ENCODE measurements at regions not wholly inside any gene's neighbourhood (a gene's known extent, or its start where the extent isn't known, plus 50 kb on each side); places are given as distances from the start of the nearest gene placed in this dataset.

DNA sequence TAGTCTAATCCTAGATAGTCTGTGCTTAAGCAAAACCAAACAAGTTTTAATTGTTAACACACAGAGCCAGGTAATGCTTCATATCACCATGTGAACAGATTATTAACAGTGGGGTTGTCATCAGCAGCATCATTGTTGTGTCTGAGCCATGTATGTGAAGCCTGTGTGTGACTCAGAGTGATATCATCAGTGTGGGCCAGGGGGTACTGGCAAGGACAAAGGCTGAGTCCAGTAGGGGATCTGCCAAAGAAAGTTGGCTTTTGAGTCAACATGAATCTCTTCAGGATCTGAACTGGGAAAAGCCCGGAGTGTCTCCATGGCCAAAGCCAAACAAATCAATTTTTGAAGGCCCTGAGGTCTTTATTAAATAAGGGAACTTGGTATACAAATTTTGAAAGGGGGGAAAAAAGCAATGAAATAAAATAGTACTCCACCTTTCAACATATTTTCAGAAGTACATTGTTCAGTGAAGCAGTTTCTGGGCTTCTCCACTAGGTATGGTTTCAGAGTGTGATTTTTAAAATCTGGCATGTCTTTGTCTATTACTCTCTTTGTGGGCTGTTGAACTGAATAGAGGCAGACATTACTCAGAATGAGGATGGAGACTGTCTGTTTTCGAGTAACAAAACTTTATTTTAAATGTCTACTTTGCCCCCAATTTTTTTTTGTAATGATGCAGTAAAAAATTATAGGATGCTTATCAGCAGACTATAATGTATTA is 444.2 kb upstream of the JAG1 start:
- CTCF ChIA-PET, result no interaction called here
- Mint-ChIP-seq H3K27me3 (no peaks in the 10 kb centered on the region), H3K4me1 (no peaks in the 10 kb centered on the region), H3K9me3 (no peaks in the 10 kb centered on the region), H3K4me3 (no peak overlapping the region), H3K36me3 (ENCODE audit: low read depth) (no peaks in the 10 kb centered on the region), H3K27ac (no peak overlapping the region)
- POLR2A ChIA-PET, result no interaction called here
- no peak for DNase-seq

DNA sequence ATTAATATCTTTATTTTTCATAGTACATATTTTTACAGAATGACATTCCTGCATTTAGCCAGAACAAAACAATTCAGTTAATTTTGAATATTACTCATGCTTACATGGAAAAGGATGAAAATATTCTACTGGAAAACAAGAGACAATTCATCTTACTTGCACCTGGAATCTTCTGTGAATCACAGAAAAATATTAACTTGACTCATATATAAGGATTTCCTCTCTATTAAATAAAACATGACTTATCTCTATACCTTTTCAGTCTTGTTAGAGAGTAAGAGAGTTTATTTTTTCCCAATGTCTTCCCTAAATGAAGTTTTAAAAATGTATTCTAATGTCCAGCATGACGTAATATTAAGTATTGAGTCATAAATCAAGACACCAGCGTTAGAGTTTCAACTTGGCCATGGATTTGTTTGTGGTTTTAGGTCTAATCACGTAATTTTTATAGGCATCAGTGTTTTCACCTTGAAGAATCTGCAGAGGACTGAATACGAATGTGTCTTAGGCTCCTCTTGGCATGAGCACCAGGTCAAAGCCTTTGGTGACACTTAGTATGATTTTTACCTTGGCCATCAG is 445.1 kb upstream of the JAG1 start:
- POLR2A ChIA-PET, result no interaction called here
- no peak overlapping the region for H3K27ac Mint-ChIP-seq
- no peaks in the 10 kb centered on the region for H3K4me1 Mint-ChIP-seq
- no peaks in the 10 kb centered on the region for H3K27me3 Mint-ChIP-seq
- CTCF ChIA-PET, result no interaction called here
- DNase-seq, result no peak
- no peaks in the 10 kb centered on the region for H3K36me3 Mint-ChIP-seq (ENCODE audit: low read depth)
- no peak overlapping the region for H3K4me3 Mint-ChIP-seq
- no peaks in the 10 kb centered on the region for H3K9me3 Mint-ChIP-seq

- Mint-ChIP-seq H3K27ac (no peak overlapping the region), H3K27me3 (no peaks in the 10 kb centered on the region), H3K4me3 (no peak overlapping the region), H3K9me3 (no peaks in the 10 kb centered on the region), H3K4me1 (no peaks in the 10 kb centered on the region), H3K36me3 (ENCODE audit: low read depth) (no peaks in the 10 kb centered on the region)
- ChIA-PET POLR2A (no interaction called here), CTCF (no interaction called here)
- no peak for DNase-seq
Observed at GRCh38 chr20:11119573-11119972, 445.8 kb upstream of the JAG1 start.

GRCh38 chr20:11120431-11120830 is 446.6 kb upstream of the JAG1 start:
- no peaks in the 10 kb centered on the region for H3K27me3 Mint-ChIP-seq
- DNase-seq, result no peak
- CTCF ChIA-PET, result no interaction called here
- no peak overlapping the region for H3K4me3 Mint-ChIP-seq
- H3K4me1 Mint-ChIP-seq, result no peaks in the 10 kb centered on the region
- no peaks in the 10 kb centered on the region for H3K9me3 Mint-ChIP-seq
- POLR2A ChIA-PET, result no interaction called here
- no peak overlapping the region for H3K27ac Mint-ChIP-seq
- no peaks in the 10 kb centered on the region for H3K36me3 Mint-ChIP-seq (ENCODE audit: low read depth)

GRCh38 chr20:11124849-11125505 is 451.2 kb upstream of the JAG1 start:
- ChIA-PET CTCF (no interaction called here), POLR2A (no interaction called here)
- H3K4me3 Mint-ChIP-seq, result no peak overlapping the region
- H3K9me3 Mint-ChIP-seq, result peaks cover 8% of the 10 kb centered on the region
- no peak overlapping the region for H3K27ac Mint-ChIP-seq
- H3K4me1 Mint-ChIP-seq, result no peaks in the 10 kb centered on the region
- no peak for DNase-seq
- H3K36me3 Mint-ChIP-seq (ENCODE audit: low read depth), result no peaks in the 10 kb centered on the region
- H3K27me3 Mint-ChIP-seq, result no peaks in the 10 kb centered on the region

DNA sequence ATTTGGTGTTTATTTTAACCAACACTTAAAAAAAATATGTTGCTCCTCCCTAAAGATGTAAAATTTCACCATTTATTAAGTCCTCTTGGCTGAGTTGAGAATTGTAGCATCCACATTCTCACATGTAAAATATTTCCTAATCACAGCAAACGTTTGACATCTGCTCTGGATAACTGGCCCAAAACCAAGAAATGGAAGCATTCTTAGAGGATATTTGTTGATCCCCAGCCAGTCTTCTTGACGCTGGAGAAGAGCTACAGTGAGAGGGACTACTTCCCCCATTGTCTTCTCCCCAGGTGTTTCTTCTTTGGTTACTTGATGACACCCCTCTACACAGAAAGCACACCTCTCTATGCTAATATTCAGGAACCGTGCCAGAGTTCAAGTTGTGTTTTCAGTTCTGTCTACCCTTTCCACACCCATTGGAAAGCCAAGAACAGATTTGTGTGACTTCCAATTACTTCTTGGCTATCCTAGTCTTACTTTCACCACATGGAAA is 454.5 kb upstream of the JAG1 start:
- POLR2A ChIA-PET, result no interaction called here
- Mint-ChIP-seq H3K27ac (no peak overlapping the region), H3K36me3 (ENCODE audit: low read depth) (no peaks in the 10 kb centered on the region), H3K4me1 (no peaks in the 10 kb centered on the region), H3K27me3 (no peaks in the 10 kb centered on the region), H3K9me3 (peaks cover 8% of the 10 kb centered on the region), H3K4me3 (no peak overlapping the region)
- CTCF ChIA-PET, result no interaction called here
- DNase-seq, result no peak

DNA sequence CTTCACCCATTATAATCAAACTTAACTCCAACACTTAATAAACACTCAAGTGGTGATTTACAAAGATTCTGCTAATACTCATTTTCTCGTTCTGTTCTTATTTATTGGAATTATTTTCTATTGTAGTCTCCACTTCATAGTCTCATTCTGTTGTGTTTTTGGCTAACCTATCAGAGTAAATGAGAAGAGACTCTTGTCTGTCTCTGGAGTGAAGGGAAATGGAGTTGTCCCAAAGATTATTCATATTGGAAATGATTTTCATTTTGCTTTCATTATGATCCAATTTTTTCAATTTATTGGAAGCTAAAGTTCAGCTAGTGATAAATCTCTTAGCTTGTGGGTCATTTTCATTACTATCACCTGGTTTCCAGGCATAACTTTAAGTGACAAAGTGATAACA is 454.9 kb upstream of the JAG1 start:
- no peak overlapping the region for H3K4me3 Mint-ChIP-seq
- no peak for DNase-seq
- no peaks in the 10 kb centered on the region for H3K4me1 Mint-ChIP-seq
- H3K9me3 Mint-ChIP-seq, result peaks cover 8% of the 10 kb centered on the region
- H3K27ac Mint-ChIP-seq, result no peak overlapping the region
- H3K36me3 Mint-ChIP-seq (ENCODE audit: low read depth), result no peaks in the 10 kb centered on the region
- POLR2A ChIA-PET, result no interaction called here
- CTCF ChIA-PET, result no interaction called here
- H3K27me3 Mint-ChIP-seq, result no peaks in the 10 kb centered on the region

DNA sequence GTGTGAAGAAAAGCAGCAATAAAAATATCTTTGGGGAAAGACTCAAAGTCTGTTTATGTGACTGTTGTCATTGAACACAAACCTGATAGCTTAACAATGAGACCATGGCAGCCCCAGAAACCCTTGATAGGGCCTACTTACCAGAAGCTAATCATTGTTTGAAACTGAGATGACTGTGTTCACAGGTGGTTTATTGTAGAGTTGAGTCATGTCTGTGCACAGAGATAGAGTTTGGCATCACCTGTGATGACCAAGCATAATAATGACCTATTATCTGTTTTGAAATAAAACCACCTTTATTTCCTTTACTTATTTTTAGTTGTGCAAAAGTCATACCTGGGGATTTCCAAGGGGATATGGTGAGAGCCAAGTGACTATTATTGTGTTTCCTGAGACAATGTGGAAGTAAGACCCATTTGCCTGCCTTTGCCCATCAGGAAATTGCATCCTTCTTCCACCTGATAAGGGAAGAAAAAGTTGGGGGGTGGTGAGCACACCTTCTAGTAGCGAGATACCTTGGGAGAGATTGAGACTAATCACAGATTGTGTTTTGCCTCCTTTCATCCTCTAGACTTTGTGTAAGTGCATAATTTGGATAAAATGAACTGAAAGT is 456.9 kb upstream of the JAG1 start:
- ChIA-PET CTCF (no interaction called here), POLR2A (no interaction called here)
- H3K4me3 Mint-ChIP-seq, result no peak overlapping the region
- H3K36me3 Mint-ChIP-seq (ENCODE audit: low read depth), result no peaks in the 10 kb centered on the region
- H3K27ac Mint-ChIP-seq, result no peak overlapping the region
- H3K9me3 Mint-ChIP-seq, result peaks cover 8% of the 10 kb centered on the region
- DNase-seq, result no peak
- H3K4me1 Mint-ChIP-seq, result no peaks in the 10 kb centered on the region
- H3K27me3 Mint-ChIP-seq, result no peaks in the 10 kb centered on the region

GRCh38 chr20:11132819-11133415 is 459.1 kb upstream of the JAG1 start:
- ChIA-PET POLR2A (no interaction called here), CTCF (no interaction called here)
- peaks cover 4% of the 10 kb centered on the region for H3K9me3 Mint-ChIP-seq
- H3K4me1 Mint-ChIP-seq, result no peaks in the 10 kb centered on the region
- no peaks in the 10 kb centered on the region for H3K27me3 Mint-ChIP-seq
- no peak for DNase-seq
- no peak overlapping the region for H3K4me3 Mint-ChIP-seq
- H3K36me3 Mint-ChIP-seq (ENCODE audit: low read depth), result no peaks in the 10 kb centered on the region
- H3K27ac Mint-ChIP-seq, result no peak overlapping the region

DNA sequence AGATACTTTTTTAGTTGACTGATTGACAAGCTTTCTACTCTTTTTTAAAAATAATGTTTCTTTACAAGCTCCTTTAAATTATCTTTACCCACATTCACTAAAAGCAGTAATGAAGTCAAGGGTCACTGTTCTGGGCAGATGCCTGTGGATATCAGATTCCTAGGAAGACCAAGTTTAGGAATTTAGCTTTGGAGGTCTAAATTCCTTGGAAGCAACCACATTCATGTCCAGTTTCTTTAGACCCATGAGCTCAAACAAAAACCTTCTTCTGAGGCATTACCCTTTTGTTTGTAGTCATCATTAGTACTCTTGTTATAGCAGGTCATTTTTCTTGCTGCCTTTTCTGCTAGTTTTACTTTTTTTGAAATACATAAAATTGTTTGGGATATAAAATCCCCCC is 462.9 kb upstream of the JAG1 start:
- no peaks in the 10 kb centered on the region for H3K4me1 Mint-ChIP-seq
- H3K27ac Mint-ChIP-seq, result no peak overlapping the region
- CTCF ChIA-PET, result no interaction called here
- no peaks in the 10 kb centered on the region for H3K36me3 Mint-ChIP-seq (ENCODE audit: low read depth)
- no peak for DNase-seq
- H3K4me3 Mint-ChIP-seq, result no peak overlapping the region
- H3K9me3 Mint-ChIP-seq, result peaks cover 2% of the 10 kb centered on the region
- H3K27me3 Mint-ChIP-seq, result no peaks in the 10 kb centered on the region
- POLR2A ChIA-PET, result no interaction called here

GRCh38 chr20:11137688-11138087 is 463.9 kb upstream of the JAG1 start:
- no peak overlapping the region for H3K27ac Mint-ChIP-seq
- H3K36me3 Mint-ChIP-seq (ENCODE audit: low read depth), result no peaks in the 10 kb centered on the region
- H3K4me1 Mint-ChIP-seq, result no peaks in the 10 kb centered on the region
- H3K4me3 Mint-ChIP-seq, result no peak overlapping the region
- POLR2A ChIA-PET, result no interaction called here
- CTCF ChIA-PET, result no interaction called here
- no peaks in the 10 kb centered on the region for H3K27me3 Mint-ChIP-seq
- no peak for DNase-seq
- H3K9me3 Mint-ChIP-seq, result peaks cover 2% of the 10 kb centered on the region

GRCh38 chr20:11140359-11140758 is 466.6 kb upstream of the JAG1 start:
- CTCF ChIA-PET, result no interaction called here
- H3K4me1 Mint-ChIP-seq, result no peaks in the 10 kb centered on the region
- H3K36me3 Mint-ChIP-seq (ENCODE audit: low read depth), result no peaks in the 10 kb centered on the region
- POLR2A ChIA-PET, result no interaction called here
- peaks cover 6% of the 10 kb centered on the region for H3K9me3 Mint-ChIP-seq
- DNase-seq, result no peak
- no peak overlapping the region for H3K27ac Mint-ChIP-seq
- H3K27me3 Mint-ChIP-seq, result no peaks in the 10 kb centered on the region
- no peak overlapping the region for H3K4me3 Mint-ChIP-seq

- no peaks in the 10 kb centered on the region for H3K27me3 Mint-ChIP-seq
- H3K4me1 Mint-ChIP-seq, result no peaks in the 10 kb centered on the region
- POLR2A ChIA-PET, result no interaction called here
- no peak for DNase-seq
- no peak overlapping the region for H3K4me3 Mint-ChIP-seq
- peaks cover 4% of the 10 kb centered on the region for H3K9me3 Mint-ChIP-seq
- H3K36me3 Mint-ChIP-seq (ENCODE audit: low read depth), result no peaks in the 10 kb centered on the region
- no peak overlapping the region for H3K27ac Mint-ChIP-seq
- CTCF ChIA-PET, result no interaction called here
Observed at GRCh38 chr20:11143481-11143880, 469.7 kb upstream of the JAG1 start.

Data from activated CD4-positive, alpha-beta T cell treated with anti-CD3 and anti-CD28 coated beads, Interleukin-2, amount 10 ng/mL, durations not matched to agents 7 days and 5 days (primary cell).